Liver (tissue), 3 donors: ENCODE measurements at regions not wholly inside any gene's neighbourhood (a gene's known extent, or its start where the extent isn't known, plus 50 kb on each side); places are given as distances from the start of the nearest gene placed in this dataset.

Experiments used
- ATF3 ChIP-seq: IDR thresholded peaks from 2 replicates; pipeline ENCODE4 v1.6.1; 2016; ENCODE audit warnings: antibody characterized with exemption
- CTCF ChIP-seq: fragments of 150-350 bp; IDR thresholded peaks from 2 replicates; pipeline ENCODE4 v1.5.1; 2017; ENCODE audit warnings: improper control_type of control experiment, low read depth, low read length; ENCODE audit not compliant: missing input control
- SP1 ChIP-seq: IDR thresholded peaks from 2 replicates; pipeline ENCODE4 v1.6.1; 2018; ENCODE audit warnings: antibody characterized with exemption, mild to moderate bottlenecking
- donor health status: healthy.
- donor health status: healthy.

- no peak for TF ChIP-seq CTCF
- TF ChIP-seq SP1: no peak
- no peak for TF ChIP-seq ATF3
Observed at GRCh38 chr1:56436296-56436695, 143.1 kb downstream of the PLPP3 start.
